NCI-H2196 (cell line): ENCODE measurements at regions not wholly inside any gene's neighbourhood (a gene's known extent, or its start where the extent isn't known, plus 50 kb on each side); places are given as distances from the start of the nearest gene placed in this dataset.

ENCODE experiments used
- DNase-seq: peaks from one replicate; lab custom pipeline; 2025; ENCODE audit not compliant: unreplicated experiment; lab: John Stamatoyannopoulos, UW

DNA sequence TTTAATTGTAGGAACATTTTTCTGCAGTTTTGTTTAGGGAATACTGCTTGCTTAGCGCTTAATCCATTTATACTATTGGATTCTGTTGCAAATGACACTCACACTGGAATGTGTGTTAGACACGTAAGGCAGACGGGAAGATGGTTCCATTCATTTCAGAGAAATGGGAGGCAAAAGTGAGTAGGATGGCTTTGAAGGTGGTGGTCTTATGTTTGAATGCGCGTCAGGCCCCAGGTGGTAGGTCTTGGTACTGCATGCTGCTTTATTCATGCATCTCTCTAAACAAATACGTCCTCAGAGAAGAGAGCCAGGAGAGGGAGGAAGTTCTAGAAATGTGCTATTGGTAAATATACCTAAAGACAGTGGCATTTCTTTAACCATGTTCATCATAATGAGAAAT is 997.6 kb upstream of the RBFOX1 start:
- no peak for DNase-seq

DNA sequence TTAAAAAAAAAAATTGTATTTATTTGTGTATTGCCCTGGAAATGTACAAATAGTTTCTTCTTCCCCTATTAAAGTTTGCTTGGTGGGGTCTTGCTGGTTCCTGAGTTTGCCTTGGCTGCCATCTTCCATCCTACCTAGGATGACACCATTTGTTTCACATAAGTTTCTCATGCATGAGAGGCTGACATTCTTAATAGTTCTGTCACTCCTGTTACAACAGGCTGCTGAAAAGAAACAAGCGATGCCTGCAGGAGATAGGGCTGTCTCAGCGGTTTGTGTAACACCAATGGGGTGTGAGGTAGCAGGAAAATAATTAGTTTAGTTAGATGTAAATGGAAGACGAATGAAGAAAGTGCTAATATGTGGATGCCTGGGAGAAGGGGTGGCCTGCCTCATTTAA is 1000.9 kb upstream of the RBFOX1 start:
- DNase-seq = no peak

DNA sequence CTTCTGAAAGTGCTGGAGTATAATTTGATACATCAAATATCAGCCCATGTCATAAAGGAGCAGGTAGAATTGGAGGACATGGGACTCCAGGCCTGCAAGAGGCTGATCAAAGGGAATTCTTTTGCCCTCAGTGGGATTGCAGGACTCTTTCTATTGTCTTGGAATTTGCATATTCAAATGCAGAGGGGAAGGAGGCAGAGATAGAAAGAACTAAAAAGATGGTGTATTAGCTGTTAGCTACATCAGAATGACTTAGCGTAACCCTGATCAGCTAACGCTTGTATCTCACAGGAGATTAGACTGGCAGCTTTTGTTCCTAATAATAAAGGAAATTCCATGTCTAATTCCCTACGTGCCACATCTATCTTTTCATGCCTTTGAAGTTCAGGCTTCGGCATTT is 1014.7 kb upstream of the RBFOX1 start:
- DNase-seq = no peak

DNA sequence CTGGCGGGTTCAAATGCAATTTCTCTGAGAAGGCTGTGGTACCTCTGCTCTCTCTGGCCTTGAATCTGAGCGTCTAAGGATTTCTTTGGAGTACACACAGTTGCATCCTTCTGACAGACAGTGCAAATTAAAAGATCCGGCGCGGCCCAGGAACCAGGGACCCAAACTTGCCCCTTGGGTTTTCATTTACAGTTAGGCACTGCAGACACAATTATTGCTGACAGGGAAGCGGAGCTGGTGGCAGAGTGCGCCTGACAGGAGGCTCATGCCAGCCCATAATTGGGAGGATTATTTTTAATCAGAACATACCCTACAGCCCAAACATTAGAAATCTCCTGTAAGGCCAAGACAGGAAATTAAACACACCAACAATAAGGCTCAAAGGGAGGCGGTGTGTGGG is 1023.4 kb upstream of the RBFOX1 start:
- DNase-seq = no peak

DNA sequence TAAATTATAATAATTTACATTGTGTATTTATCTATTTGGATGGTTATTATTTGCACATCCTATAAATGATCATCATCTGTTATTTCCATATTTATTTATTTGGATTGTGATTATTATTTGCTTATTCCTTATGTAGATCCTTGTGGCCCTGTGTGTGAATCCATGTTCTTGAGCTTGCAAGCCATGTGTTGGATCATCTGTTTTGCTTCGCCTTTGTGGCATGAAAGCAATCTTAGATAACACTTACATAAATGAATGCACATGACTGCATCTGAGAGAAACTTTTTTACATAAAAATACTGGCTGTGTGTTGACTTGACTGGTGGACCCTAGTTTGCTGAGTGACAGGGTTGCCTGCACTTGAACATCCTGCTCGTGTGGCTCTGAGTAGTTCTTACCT is 1024.5 kb upstream of the RBFOX1 start:
- no peak for DNase-seq

DNA sequence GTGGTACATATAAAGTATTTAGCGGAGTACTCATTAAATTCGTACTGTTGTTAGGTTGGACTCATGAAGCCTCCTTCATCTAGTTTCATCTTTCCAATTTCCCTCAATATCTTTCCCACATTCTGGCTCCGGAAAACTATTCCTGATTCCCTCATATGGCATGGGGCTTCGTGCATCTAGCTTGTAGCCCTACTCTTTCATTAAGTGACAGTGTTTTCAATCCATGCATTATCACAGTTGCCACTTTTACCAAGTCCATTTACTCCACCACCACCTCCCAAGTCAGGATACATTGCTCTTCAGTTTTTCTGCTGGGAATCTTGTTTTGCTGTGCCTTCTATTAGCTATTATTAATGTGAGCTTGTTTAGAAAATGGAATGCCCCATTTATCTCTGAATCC is 1032.1 kb upstream of the RBFOX1 start:
- no peak for DNase-seq

DNA sequence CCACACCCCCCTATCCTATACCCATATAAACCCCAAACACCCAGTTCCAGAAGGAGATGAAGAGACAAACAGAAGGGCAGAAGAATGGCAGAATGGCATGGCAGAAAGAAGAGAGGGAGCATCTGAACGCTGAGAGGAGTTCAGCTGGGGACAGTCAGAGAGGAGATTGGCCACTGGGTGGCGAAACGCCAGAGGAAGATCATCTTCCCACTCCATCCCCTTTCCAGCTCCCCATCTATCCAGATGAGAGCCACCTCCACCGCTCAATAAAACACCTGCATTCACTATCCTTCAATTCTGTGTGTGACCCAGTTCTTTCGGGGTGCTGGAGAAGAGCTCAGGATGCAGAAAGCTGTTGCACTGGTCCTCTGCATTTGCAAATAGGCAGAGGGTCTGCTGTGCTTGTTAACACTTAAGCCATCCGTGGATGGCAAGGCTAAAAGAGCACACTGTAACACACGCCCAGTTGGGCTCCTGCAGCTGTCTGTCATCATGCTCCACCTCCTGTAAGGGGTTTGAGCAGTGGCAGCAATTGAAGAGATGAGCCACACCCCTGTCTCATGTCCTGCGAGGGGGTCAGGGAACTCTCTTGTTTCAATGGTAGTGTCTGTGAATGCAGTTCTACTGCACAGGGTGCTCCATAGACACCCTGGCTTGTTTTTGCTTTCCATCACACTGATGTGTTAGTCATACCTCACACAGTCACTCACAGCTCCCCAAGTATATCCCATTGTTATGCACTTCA is 1034.8 kb upstream of the RBFOX1 start:
- DNase-seq = no peak

DNA sequence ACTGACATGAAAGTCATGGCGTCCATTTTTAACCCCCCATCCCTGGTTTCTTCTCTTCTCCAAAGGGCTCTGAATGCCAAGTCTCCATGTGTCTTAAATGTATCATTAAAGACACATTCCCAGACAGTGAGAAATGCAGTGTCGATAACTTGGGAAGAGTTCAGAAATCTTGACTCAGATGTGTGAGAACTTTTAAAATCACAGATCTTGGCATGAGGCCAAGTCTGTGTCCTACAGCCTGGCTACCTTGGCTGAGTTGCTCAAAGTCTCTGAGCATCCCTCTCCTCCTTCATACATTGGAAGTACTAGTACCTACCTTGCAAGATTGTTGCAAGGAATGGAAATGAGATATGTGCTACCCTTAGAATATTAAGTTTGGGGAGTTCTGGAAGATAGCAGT is 1046.5 kb upstream of the RBFOX1 start:
- DNase-seq = peak; percentile 1

DNA sequence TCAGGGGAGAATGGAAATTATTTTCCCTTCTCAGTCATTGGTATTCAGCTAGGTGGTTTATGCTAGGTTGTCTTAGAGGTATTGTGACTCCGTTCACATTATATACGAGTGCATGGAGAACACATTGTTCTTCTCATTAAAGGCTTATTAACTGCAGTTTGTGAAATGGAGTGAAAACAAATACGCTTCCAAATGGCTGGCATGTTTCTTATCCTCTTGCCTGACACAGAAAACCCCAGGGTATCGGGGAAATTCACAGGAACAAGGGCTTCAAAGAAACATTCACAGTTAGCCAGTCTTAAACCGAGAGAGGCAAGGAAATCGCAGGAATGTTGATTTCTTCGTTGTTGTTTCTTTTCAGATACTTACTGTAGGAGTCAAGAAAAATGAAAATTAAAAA is 1047.9 kb upstream of the RBFOX1 start:
- DNase-seq = no peak

DNA sequence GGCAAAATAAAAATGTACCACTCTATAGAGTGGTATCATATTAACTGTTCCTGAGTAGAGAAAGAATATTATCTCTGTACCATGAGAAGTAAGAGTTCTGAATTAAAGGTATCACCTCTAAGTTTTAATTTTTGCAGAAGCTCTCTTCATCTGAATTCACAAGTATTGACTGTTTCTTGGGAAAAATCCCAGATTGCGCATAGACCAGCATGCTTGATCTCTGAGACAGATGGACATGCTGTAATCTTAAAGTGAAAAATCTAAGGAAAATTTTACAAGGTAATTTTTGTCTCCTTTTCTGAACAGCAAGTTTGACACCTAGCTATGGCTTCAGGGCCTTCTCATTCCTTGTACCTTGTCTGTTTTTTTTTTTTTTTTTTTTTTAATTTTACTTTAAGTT is 1050.7 kb upstream of the RBFOX1 start:
- no peak for DNase-seq

DNA sequence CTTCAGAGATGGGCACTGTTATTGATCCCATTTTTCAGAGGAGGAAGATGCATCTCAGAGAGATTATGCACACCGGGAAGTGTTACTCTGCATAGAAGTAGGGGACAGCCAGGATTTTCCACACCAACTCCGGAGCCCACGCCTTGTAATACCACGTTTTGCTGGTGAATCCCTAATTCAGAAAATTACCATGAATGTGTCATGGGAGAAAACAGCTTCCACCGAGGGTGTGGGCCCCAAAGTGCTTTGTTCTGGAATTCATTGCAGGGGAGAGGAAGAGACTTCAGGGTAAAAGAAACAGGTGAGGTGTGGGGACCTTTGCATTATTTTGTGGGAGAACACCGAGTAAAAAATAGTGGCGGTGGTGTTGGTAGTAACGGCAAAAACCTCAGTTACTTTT is 1051.4 kb upstream of the RBFOX1 start:
- DNase-seq = no peak

DNA sequence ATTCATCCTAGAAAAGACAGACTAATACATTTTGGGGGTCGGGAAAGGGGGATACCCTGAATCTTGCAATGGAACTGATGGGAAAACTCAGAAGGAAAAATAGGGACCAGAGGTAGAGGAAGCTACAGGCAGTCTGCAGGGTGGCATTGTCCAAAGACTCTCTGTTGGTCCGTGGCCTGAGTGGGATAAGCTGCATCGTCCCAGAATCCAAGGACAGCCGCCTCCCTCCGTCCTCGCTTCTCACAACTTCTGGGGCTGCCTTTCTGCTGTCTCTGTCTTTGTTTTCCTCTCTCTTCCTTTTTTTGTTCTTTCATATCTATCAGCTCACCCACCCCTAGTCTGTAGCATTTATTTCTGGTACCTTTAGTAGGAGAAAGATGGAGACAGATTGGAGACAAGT is 1052.6 kb upstream of the RBFOX1 start:
- DNase-seq = no peak

DNA sequence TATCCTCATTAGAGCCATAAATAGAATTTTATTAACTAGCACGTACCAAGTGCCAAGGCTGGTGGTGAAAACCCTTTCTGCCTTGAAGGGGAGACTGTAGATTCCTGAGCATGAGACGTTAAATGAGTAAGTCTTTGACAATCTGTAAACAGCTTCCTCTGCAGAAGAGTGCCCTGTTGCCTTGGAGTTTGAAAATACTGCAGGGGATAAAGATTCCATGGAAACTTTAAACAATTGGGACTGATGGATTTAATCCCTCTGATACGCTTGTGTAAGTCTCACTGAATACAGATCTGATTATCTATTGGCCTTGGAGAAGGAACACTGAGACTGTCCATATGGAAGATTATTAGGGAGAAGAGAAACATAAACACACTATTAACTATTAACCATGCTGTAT is 1053.4 kb upstream of the RBFOX1 start:
- no peak for DNase-seq

DNA sequence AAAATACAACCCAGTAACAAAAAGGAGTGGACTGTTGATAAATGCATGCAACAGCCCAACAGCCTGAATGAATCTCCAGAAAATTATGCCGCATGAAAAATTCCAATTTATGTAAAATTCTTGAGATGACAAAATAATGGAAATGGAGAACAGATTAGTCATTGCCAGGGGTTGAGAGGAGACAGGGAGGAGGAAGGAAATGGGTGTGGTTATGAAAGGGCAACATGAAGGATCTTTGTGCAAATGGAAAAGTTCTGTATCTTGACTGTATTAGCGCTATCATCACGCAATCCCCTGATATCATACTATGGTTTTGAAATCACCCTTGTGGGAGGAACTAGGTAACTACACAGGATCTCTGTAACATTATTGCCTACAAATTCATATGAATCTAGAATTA is 1058.3 kb upstream of the RBFOX1 start:
- DNase-seq = no peak

DNA sequence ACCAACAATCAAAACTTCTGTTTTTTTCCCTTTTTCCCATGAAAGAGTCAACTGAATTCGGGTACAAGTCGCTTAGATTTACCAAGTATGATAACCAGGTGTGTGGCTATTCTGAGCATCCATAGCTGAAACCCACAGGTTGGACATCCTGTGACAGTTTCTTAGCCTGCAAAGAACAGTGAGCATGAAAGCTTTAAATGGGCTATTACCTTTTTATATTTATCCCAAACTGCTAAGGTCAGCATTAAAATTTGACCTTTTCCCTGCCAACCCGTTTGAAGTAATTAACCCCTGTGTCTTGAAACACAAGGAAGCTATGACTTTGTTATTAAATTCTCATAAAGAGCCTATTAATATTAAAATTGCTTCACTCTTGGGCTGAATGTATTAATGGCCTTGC is 1065.0 kb upstream of the RBFOX1 start:
- no peak for DNase-seq

DNA sequence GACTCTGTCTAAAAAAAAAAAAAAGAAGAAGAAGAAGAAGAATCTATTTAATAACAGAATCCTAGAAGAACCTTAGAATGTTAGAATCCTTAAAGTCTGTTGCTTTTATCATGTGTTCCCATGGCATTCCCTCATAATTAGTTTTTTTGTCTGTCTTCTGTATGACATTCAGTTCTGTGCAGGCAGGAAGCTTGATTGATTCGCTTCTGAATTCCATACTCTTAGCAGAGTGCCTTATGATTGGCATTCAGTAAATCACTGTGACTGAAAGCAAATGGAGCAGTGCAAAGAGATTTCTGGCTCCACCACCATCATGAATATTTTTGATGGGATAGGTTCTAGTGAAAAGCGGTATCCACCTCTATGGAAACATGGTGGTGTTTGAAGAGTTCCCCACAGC is 1065.9 kb upstream of the RBFOX1 start:
- DNase-seq = no peak

DNA sequence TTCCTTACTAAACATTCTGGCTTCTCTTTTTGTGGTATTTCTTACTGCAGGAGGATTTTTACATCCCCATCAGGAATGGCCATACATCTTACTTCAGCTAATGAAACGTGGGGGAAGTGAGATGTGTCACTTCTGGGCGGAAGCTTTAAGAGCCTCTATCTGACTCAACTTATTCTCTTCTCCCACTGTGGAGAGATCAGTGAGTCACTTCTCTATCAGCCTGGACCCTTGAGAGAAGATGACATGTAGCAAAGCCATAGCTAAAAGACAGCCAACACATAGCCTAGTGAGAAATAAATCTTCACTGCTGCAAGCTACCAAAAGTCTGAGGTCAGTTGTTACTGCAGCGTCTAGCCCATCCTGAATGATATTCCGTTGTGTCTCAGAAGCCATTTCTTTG is 1066.7 kb upstream of the RBFOX1 start:
- no peak for DNase-seq

DNA sequence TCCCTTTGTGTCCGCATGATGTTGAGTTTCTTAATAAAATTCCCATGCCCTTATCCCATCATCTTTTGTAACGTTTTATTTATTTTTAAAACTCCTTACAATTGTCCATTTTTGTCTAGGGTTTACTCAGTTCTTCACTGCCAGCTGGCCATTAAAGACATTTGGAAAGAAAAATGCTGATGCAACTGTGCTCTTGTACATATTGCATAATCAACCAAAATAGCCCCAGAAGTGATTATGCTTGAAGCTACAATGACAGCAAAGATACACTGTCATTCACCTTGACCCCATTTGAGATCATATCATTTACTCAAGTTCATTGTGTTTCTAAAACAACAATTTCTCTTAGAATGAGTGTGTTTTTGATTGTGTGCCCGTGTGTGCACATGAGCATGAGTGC is 1074.6 kb upstream of the RBFOX1 start:
- no peak for DNase-seq

DNA sequence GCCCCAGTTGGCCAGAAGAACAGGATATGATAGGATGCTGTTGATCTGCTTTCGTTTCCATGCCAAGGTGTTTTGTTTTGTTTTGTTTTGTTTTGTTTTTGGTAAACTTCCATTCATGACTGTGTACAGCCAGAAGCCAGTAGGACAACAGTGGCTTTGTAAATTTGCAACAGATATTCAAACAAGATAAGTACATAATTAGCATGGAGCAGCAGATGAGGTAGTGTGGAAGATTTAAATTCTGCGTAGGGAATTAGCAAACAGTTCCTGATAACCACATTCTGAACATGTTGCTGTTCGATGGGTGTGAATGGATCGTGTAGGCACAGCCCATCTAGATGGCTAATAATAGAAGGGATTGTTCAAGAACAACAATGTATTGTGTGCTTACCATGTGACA is 1080.1 kb upstream of the RBFOX1 start:
- DNase-seq = no peak

DNA sequence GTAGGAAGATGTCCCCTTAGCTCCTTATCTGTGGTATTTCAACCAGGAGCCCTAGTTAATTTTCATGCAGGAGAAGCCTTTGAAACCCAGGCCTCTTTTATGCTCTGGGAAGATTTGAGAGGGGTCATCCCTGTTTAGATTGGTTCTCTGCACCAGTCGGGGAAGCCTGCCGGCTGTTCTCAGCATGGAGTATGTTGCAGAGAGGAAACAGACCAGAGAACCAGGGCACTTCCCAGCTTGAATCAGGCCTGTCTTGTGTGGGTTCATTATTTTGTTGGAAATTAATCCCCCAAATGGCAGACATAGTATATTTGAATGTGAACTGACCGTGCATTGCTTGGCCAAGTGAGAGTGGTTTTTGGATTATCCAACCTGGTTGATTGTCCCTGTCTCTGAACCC is 1082.1 kb upstream of the RBFOX1 start:
- no peak for DNase-seq

DNA sequence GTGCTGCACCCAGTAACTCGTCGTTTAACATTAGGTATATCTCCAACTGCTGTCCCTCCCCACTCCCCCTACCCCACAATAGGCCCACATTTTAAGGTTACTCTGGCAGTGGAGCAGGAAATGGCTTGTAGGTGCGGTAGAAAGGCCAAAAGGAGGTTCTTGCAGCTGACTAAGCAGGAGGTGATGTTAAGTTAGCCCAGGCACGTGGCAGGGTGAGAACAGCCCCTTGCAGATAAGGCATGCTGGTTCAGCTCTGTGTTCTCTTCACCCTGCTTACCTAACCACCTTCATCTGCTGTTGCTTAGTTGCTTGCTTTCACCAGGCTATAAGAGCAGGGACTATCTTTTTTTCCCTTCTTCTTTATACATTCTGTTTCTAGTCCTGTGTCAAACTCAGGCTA is 1082.8 kb upstream of the RBFOX1 start:
- no peak for DNase-seq

DNA sequence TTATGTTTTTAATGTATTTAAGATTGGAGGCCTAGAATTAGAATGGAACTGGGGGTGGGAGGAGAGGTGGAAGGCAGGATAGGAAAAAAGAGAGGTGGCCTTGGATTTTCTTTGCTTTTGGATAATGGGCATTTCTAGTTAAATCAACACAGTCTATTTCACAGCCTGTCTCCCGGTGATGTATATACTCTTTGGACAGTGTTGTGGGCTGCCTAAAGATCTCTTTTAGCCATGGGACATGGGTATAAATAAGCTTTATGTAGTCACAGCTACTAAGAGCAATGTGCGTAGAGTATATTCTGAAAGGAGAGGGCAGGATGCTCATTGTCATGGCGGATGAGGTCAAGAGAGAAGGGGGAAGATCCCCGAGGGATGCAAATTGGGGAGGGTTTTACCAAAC is 1084.4 kb upstream of the RBFOX1 start:
- DNase-seq = no peak

DNA sequence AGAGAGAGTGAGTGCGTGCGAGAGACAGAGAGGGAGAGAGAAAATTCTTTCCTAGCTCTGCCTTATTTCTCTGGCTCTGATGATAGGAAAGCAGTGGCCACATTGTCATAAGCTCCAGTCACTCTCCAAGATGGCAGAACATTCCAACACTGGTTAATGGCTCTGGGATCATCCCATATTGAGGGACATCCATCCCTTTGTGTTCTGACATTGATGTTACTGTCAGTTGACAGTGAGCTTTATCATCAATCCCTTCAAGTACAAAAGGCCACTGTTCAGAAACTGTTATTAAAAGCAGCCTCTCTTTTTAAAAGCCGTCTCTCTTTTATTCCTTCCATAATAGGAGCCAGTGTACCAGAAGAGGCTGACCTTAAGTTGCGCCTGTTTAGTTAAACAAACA is 1084.9 kb upstream of the RBFOX1 start:
- no peak for DNase-seq

DNA sequence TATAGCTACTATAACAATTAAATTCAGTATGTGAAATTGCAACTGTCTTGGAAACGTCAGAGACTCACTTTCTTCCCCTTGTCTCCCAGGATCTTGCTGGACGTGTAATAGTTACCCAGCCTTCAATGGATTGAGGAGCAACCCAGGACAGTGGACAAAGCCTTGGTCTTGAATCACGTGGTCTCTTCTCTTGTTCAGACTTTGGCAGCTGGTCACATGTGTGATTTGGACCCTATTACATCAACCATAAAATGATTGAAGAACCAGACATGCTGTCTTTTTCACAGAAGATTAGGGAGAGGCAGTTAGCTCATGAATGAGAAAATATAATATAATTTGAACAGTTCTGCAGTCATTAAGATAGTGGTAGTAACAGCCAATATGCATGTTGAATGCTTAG is 1085.5 kb upstream of the RBFOX1 start:
- no peak for DNase-seq
